Right lung (tissue), 2 donors: ENCODE measurements at regions not wholly inside any gene's neighbourhood (a gene's known extent, or its start where the extent isn't known, plus 50 kb on each side); places are given as distances from the start of the nearest gene placed in this dataset.
"Not testable (repeated sequence)": the region's sequence is repeated elsewhere in the genome, so short reads cannot be mapped to it uniquely, and the experiment has no call there.

Source experiments
- DNase-seq, 2 donors: peaks; one replicate each; pipeline ENCODE4 v3.0.0-alpha.2; 2013

DNA sequence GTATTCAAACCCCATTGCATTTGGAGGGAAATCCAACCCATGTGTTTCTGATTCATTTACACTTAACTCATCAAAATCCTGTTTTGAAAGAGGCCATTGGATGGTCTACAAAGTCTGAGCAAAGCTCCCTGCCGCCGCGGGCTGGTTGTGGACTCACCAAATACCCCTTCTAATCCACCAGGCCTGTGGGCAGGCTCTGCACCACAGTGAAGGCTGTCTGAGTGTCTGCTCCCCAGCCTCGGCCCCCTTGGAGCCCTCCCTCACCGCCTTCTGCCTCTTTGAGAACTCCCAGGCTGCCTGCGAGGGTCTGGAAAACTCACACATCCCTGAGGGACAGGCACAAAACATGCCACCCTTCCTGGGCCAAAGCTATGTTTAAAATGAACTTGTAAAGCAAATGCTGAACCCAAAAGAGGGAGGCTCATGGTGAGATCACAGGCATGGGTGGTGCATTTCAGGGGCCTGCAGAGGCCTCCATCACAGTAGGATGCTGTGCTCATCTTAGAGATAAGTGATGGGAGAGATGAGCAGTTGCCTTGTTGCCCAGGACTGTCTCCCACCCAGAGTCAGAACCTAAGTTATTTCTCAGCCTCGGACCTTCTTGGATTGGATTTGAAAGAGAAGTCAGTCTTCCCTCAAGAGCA lies 225.0 kb downstream of the CYP26B1 start:
- DNase-seq = no peak

DNA sequence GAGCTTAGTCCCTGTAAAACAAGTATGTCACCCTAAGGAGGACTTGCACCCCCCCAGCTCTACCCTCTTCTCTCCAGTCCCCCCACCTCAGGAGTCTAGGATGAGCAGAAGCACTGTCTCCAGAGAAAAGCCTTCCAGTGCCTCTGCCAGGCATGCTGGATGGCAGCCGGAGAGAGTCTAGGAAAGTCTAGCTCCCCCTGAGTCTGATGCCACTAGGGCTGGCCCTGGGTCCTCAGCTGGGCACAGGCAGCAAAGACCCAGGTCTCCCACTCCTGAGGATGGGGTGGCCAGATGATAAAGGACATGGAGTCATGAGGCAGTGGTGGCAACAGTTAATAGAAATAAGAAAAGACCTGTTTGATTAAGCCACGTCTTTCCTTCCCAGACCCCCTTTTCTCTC lies 225.6 kb downstream of the CYP26B1 start:
- no peak for DNase-seq

DNA sequence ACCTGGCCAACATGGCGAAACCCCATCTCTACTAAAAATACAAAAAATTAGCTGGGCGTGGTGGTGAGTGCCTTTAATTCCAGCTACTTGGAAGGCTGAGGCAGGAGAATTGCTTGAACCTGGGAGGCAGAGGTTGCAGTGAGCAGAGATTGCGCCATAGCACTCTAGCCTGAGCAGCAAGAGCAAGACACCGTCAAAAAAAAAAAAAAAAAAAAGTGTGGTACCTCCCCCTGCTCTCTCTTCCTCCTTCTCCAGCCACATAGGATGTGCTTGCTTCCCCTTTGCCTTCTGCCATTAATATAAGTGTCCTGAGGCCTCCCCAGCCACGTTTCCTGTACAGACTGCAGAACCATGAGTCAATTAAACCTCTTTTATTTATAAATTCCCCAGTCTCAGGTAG lies 226.8 kb downstream of the CYP26B1 start:
- DNase-seq = not testable (repeated sequence)

DNA sequence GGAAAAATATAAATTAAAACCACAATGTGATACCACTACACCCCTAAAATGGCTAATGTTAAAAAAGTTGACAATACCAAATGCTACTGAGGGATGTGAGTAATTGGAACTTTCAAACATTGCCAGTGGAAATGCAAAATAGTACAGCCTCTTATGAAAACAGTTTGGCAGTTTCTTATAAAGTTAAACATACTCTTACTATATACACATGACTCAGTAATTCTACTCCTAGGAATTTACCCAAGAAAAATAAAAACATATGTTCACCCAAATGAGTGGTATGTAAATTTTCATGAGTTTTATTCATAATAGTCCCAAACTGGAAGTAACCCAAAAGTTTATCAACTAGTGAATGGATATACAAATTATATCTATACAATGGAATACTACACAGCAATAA lies 228.0 kb downstream of the CYP26B1 start:
- no peak for DNase-seq

DNA sequence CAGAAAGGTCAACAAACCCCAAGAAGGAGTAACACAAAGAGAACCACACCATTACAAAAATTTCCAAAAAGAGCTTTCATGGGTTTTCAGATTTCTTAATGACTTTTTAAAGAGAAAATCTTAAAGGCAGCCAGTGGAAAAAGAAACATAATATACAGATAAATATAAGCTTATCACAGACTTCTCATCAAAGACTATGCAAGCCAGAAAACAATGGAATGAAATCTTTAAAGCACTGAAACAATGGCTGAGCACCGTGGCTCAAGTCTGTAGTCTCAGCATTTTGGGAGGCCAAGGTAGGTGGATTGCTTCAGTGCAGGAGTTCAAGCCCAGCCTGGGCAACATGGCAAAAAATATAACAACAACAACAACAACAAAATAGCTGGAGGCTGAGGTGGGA lies 237.4 kb downstream of the CYP26B1 start:
- no peak for DNase-seq

DNA sequence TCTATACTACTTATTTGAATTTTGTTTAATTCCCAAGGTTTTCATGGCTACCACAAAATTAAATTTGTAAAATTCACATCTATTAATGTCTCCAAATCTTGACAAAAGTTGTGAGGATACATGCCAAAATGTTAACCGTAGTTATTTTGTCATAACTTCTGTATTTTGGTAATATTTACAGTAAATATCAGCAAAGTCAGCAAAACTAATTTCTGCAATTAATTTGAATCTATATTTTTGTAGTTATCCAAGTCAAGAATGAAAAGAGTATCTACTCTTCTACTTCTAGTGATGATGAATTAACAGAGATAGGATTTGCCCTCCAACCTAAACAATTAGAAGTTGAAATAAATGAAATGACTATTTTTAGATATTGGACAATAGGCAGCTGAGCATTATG lies 238.9 kb downstream of the CYP26B1 start:
- no peak for DNase-seq

DNA sequence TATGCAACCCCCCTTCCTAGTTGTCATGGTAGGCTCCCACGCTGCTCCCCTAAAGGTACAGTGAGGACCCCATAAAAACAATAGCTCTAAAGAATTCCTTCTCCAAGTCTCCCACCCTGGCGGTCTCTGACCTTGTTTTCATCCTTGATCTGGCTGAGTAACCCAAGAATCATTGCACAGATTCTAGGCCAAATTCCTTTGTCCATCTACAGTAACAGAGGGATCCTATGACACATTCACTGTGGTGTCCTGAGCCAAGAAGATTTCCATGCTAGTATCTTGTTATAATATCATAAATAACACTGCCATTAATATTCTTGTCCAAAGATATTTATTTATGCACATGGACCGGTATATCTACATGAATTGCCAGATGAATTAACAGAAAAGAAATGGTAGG lies 240.2 kb downstream of the CYP26B1 start:
- no peak for DNase-seq

DNA sequence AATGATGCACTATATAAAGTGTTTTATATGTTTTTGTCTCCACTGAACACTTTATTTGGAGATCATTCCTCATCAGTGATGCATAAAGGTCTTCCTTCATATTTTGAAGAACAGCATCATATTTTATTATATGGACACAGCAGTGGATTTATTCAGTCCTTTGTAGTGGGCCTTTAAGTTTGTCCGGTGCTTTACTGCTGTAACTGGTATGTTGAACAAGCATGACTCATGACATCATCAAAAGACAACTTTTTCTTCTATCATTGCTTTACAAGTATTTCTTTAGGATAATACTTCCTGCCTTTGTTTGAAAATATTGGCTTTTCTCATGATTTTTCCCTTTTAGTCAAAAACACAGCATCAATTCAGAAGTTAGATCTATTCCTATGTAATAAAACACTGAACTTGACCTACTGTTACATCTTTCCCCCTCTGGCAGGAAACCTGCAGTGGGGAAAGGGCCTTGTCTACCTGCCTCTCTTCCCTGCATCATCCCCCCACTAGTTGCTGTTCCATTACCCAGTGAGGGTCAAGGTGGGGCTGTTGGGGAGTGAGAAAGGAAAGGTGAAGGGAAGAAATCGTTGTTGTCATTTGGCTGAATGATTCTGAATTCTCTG lies 241.2 kb downstream of the CYP26B1 start:
- no peak for DNase-seq

DNA sequence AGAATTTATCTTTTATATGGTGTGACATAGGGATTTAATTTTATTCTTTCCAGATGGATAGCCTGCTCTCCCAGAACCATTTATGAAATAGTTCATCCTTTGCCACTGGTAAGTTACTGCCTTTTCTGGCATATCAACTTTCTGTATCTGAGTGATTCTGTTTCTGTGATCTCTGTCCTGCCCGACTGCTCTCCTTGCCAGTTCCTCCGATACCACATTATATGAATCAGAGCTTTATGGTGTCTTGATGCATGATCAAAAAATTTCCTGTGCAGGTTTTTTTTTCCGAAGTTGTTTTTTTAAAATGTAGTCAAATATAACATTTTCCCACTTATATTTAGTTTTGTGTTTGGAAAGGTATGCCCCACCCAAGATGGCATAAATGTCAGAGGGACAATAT lies 242.5 kb downstream of the CYP26B1 start:
- no peak for DNase-seq

DNA sequence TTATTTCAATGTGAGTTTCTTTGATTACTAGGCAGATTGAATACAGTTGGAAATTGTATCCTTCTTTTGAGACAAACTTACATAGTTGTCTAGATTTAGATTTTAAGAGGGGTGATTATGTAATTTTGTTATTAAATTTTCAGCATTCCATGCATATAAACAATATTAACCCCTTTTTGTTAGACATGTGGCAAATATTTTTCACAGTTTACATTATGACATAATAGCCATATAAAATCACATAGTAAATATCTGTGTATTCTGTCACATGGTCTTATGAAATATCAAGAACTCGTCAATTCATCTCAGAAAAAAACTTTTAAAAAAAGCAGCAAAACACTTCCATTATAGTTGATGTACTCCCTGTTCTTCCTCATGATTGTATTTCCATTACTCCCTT lies 243.8 kb downstream of the CYP26B1 start:
- DNase-seq = no peak

DNA sequence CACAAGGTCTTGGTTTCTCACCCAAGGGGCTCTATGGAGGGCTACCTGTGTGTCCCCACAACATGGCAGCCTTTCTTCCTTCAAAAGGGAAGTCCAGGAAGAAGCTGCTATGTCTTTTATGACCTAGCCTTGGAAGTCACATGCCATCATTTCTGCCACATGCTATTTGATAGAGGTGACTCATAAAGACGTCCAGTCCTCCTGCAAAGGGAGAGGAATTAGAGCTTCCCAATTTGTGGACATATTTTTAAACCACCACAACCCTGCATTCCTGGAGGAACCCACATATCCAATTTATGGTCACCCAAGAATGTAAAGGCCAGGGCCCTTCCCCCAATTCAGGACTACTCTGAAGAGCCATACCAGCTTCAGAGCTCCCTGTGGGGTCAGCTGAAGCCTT lies 246.2 kb downstream of the CYP26B1 start:
- DNase-seq = no peak

DNA sequence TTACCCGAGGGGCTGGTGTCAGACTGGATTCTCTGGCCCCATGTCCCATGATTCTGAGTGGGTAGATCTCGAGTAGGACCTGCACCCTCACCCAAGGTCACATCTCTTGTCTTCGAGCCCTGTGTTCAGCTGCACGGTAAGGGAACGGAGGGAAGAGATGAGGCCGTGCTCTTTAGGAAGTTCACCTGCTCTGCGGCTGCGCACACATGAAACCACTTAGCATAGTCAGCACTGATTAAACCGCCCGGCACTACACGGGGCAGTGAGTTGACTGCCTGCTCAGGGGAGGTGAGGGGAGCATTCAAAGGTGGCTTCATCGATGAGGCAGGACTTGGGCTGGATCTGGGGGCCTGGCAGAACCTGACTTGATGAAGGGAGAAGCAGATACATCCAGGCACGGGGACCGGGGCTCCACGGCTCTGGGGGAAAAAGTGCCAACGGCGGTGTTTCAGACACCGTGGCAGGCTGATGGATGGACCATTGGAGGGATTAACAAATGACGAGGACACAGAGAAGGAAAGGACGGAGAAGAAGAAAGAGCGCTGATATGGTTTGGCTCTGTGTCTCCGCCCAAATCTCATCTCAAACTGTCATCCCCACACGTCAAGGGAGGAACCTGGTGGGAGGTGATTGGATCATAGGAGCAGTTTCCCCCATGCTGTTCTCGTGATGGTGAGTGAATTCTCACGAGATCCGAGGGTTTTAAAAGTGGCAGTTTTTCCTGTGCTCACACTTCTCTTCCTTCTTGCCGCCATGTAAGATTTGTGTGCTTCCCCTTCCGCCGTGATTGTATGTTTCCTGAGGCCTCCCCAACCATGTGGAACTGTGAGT lies 248.6 kb downstream of the CYP26B1 start:
- DNase-seq = no peak

DNA sequence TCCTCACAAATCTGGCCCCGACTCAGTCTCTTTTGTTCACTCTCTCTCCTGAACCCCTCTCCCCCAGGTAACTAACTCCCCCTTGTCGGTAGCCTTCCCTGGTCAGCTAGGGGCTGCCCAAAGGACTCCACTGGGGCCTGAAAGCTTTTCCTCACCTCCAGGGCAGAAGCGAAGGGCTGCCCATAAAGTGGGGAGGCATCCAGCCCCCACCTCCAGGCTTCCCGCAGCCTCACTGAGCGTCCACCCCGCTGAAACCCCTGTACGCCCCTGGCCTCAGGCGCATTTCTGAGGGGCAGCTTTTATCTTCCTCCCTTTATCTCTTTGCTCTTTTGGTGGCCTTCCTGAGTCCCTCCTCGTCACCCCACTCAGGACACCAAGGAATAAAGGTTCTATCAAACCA lies 249.3 kb downstream of the CYP26B1 start:
- DNase-seq = no peak

DNA sequence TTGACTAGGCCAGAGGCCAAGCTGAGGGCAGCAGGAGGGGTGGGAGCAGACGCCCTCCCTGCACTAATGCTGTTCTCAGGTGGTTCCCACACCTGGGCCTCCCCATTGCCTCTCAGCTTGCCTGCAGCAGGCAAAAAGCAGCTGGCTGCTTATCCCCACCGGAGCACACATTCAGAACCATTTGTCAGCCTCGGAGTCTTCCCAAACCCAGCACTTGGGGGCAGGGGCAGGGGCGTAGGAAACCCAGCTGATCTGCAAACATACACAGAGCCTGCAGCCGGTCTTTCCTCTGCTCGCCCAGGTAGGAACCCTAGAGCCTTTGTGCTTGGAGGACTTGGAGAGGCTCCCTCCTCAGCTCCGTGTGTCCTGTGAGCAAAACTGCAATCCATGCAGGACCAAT lies 249.8 kb downstream of the CYP26B1 start:
- no peak for DNase-seq

DNA sequence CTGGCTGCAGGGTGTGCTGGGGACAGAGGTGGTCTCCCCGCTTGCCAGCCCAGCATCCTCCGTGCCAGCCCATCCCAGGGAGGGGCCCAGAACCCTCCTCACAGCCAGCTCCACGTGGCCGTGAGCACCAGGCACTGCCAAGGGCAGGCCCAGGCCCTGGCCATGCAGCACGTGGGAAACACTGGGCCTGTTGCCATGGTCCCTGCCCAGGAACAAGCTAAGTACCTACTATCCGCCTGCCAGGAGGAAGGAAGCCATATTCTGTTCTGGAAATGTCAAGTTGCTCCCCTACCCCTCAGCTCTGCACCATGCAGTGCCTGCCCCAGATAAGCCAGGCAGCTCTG lies 250.6 kb downstream of the CYP26B1 start:
- no peak for DNase-seq

DNA sequence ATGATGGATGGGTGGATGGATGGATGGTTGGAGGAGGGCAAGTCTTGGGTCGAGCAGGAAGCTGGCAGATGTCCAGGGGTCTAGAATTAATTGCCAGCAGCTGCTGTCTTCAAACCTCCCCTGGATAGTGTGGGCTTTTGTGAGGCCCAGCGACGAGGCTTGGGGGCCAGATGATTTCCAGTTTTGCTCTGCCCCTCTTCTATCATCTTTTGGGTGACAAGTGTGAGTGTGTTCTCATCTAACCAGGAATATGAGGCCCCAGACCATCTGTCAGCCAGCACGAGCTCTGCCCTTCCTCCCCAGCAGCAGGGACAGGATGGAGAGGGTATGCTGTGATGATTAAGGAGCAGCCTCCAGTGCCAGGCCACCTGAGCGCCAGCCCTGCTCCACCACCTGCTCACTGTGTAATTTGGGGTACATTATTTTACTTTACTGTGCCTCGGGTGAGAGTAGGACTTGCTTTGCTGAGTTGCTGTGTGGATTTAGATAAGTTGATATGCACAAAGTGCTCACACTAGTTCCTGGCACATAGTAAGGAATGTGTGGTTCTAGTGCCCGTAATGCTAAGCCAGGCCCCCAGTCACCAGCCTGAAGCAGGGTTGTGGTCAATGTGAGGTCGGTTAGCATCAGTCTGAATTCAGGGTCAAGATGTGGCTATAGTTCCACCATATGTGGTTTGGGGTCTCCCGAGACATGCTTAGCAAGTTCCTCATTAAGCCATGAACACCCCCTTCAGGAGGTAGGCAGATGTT lies 251.1 kb downstream of the CYP26B1 start:
- DNase-seq = no peak

DNA sequence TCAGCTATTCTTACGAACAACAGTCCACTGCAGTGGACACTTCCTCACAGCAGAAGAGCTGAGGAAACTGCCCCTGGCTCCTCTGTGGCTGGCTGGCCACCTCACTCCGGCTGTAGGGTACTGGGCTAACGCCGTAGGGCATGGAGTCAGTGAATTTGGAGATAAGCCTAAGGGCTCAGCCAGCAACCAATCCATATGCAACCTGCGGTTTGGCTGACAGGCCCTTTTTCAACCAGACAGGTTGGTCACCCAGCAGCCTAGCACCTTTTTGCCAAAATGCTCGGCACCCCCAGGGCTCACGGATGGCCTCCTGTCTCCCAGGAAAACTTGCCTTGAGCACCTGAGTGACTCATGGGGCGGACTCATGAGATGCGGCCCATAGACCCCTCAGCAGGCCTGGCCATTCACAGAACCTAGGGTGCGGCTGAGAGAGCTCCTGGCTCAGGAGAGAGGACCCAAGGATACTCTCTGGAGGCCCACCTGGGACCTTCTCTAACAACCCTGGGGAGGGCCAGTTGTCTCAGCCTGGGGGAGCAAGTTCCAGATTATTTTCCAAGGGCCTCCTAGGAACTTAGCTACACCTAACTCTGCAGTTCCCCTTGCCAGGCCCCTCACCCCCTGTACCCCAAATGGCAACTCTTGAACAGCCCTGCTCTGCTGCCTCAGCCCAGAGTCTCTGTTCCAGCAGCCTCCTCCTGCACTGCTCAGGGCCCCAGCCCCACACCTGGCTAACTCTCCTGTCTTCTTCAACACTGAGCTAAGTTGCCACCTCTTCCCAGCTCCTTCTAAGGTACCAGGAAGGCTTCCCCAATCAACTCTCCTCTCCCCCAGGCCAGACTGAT lies 252.1 kb downstream of the CYP26B1 start:
- DNase-seq = no peak

DNA sequence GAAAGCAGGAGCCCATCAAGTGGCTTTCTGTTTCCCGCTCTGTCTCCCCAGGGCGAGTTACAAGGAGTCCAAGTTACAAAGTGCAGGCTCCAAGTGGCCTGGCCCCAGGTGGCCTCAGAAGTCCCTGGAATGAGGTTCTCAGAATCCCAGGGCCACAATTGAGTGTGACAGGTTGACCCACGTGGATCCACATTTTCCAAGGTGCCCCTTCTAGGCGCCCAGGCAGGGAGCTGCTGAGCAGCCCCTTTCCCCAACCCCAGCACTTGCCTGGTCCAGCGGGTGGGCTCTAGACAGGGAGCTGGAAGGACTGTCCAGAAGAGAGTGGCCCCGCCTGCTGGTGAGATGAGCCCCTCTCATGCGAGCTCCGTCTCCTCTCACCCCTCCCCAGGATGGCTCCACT lies 253.4 kb downstream of the CYP26B1 start:
- DNase-seq = no peak

DNA sequence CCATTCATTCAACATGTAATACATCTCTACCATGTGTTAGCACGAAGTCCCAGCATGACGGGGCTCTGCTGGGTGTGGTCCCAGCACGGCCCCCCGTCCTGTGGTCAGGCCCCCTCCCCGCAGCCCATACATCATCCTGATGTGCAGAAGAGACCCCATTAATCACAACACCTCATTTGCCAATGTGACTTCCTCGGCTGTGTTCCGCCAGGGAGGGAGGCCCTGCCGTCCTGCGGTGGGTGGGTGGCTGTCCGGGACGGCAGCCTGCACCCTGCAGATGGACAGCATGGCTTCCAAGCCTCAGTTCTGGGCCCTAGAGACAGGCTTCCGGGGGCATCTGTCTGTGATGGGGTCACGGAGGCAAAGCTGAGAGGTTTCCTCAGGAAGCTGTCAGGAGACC lies 254.0 kb downstream of the CYP26B1 start:
- no peak for DNase-seq

DNA sequence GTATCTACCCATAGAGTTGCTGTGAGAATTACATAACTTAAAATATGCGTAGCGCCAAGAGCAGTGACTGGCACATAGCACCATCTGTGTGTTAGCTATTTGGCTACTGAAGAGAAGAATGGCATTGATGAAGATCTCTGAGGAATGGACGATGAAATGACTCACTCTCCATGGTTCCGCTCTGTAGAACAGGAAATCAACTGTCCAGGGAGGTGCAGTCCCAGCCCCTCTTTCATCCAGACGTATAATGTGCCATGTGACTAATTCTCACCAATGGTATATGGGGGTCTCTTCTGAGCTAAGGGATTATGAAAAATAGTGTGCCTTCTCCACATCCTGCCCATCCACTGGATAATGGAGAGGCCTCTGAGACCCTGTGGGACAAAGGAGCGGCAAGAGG lies 254.8 kb downstream of the CYP26B1 start:
- no peak for DNase-seq

DNA sequence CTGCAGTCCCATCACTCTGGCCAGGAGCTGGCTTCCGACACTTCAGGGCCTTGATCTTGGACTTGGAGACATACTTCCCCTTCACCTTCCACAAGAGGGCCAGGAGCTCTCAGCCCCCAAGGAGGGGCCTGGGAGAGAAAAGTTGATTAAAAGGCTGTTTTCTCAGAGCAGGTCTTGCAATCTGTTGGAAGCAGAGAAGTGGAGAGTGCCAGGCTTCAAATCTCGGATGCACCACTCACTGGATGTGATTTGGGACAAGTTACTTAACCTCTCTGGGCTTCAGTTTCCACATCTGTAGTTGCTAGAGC lies 255.3 kb downstream of the CYP26B1 start:
- no peak for DNase-seq
